Adrenal gland (tissue), 9 donors: ENCODE measurements at regions not wholly inside any gene's neighbourhood (a gene's known extent, or its start where the extent isn't known, plus 50 kb on each side); places are given as distances from the start of the nearest gene placed in this dataset.

Source experiments
- DNase-seq, 7 donors: peaks; one replicate each; pipeline ENCODE4 v3.0.0-alpha.2; 2019 to 2020
- H3K27ac ChIP-seq, 5 donors: fragments of 200-600 bp; sonication (generic) in 4 of 5; 1 replicate in 3 of 5; 2 replicates in 2 of 5; pipeline versions ENCODE4 v1.5.1 to v1.8.0; 2016 to 2020; ENCODE audit warnings: mild to moderate bottlenecking in 1 of 5
- H3K27me3 ChIP-seq: fragments of 200-600 bp; 2 replicates; pipeline ENCODE4 v1.8.0; 2021
- H3K36me3 ChIP-seq, 2 donors: fragments of 200-600 bp; replicated peaks in 1 of 2; 1 replicate in 1 of 2; 2 replicates in 1 of 2; pipeline versions ENCODE4 v1.5.1 to v1.8.0; 2018 to 2022
- H3K4me1 ChIP-seq, 2 donors: fragments of 200-600 bp; replicated peaks in 1 of 2; 1 replicate in 1 of 2; 2 replicates in 1 of 2; pipeline versions ENCODE4 v1.5.1 to v1.8.0; 2018 to 2021
- H3K4me3 ChIP-seq, 4 donors: fragments of 200-600 bp; sonication (generic) in 3 of 4; one replicate each; pipeline ENCODE4 v1.5.1; 2016 to 2018
- H3K9me3 ChIP-seq, 3 donors: fragments of 200-600 bp; sonication (generic) in 1 of 3; replicated peaks in 1 of 3; 1 replicate in 2 of 3; 2 replicates in 1 of 3; pipeline versions ENCODE4 v1.5.1 to v1.8.0; 2016 to 2021
- POLR2A ChIP-seq, 2 donors: fragments of 450-650 bp; IDR thresholded peaks; one replicate each; pipeline ENCODE4 v1.6.1; 2017; ENCODE audit warnings: antibody characterized with exemption in 2 of 2, mild to moderate bottlenecking in 2 of 2, moderate library complexity in 1 of 2
- WGBS, 4 donors: extraction: QIAGEN DNeasy Blood & Tissue Kit in 2 of 4; methylation state at CpG; one replicate each; pipeline versions ENCODE4 v1.1.5 to v1.1.7; 2013 to 2017; 5-methylcytosine and 5-hydroxymethylcytosine counted together
- intact Hi-C, 2 donors: fragments of 100-400 bp; cut with DNase I; formaldehyde crosslinking; loops; one replicate each; pipeline versions ENCODE4 v1.14.1 to v1.15.0; 2022 to 2023
- TF ChIP-seq, protein P1 (sequence below), 6 experiments: fragments of 450-650 bp in 4 of 6; fragments of 200-600 bp in 2 of 6; sonication (generic) in 1 of 6; IDR thresholded peaks; 1 replicate in 5 of 6; 2 replicates in 1 of 6; pipeline versions ENCODE4 v1.5.1 to v1.8.0; 2016 to 2021; ENCODE audit warnings: antibody characterized with exemption in 6 of 6, mild to moderate bottlenecking in 2 of 6, moderate library complexity in 1 of 6
- donor health status: healthy with polysubstance abuse.
- donor health status: Bipolar disorder and iron deficiency.
- donor health status: DM: yes; HTN: yes; CAD: no.
- donor health status: DM: no; HTN: no; CAD: no.
- donor health status: DM: no; HTN: no; CAD: no.

DNA sequence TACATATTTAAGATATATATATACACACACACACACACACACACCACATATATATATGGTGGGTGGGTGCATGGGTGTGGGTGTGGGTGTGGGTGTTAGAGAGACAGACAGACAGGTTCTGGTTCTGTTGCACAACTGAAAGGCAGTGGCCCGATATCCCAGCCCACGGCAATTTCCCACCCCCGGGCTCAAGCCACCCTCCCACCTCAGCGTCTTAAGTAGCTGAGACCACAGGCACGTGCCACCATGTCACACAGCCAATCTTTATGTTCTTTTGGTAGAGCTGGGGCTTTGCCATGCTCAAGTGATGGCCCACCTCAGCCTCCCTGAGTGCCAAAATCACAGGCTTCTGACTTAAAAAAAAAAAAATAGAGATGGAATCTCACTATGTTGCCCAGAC, 417.8 kb upstream of the FOXG1 start:
- no peaks in the 10 kb centered on the region for H3K4me1 ChIP-seq
- no peak for DNase-seq
- no peaks in the 10 kb centered on the region for H3K9me3 ChIP-seq
- TF ChIP-seq POLR2A (IDR thresholded peaks at IDR 0.05): no peak
- TF ChIP-seq, protein P1, sequence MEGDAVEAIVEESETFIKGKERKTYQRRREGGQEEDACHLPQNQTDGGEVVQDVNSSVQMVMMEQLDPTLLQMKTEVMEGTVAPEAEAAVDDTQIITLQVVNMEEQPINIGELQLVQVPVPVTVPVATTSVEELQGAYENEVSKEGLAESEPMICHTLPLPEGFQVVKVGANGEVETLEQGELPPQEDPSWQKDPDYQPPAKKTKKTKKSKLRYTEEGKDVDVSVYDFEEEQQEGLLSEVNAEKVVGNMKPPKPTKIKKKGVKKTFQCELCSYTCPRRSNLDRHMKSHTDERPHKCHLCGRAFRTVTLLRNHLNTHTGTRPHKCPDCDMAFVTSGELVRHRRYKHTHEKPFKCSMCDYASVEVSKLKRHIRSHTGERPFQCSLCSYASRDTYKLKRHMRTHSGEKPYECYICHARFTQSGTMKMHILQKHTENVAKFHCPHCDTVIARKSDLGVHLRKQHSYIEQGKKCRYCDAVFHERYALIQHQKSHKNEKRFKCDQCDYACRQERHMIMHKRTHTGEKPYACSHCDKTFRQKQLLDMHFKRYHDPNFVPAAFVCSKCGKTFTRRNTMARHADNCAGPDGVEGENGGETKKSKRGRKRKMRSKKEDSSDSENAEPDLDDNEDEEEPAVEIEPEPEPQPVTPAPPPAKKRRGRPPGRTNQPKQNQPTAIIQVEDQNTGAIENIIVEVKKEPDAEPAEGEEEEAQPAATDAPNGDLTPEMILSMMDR (IDR thresholded peaks at IDR 0.05): no peak
- no peak overlapping the region for H3K4me3 ChIP-seq
- no peaks in the 10 kb centered on the region for H3K27me3 ChIP-seq
- intact Hi-C loops: no loop called here
- WGBS, 4 donors: 91 to 97% (median 95%) methylated on average over 5 of the region's 5 CpGs
- no peaks in the 10 kb centered on the region for H3K36me3 ChIP-seq
- no peak overlapping the region for H3K27ac ChIP-seq

DNA sequence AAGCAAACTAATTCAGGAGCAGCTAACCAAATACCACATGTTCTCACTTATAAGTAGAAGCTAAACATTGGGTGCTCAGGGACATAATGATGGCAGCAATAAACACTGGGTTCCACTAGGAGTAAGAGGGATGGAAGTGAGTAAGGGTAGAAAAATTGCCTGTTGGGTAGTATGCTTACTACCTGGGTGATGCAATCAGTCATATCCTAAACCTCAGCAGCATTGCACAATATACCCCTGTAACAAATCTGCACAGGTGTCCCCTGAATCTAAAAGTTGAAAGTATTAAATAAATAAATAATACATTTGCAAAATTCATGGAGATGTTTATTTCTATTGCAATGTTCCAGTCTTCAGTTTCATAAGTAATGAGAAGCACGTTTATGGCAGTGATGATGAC, 409.8 kb upstream of the FOXG1 start:
- Histone ChIP-seq H3K4me1 (no peaks in the 10 kb centered on the region), H3K36me3 (no peaks in the 10 kb centered on the region), H3K27ac (no peak overlapping the region), H3K27me3 (no peaks in the 10 kb centered on the region), H3K4me3 (no peak overlapping the region), H3K9me3 (peaks cover 0 to 6% (median 0%) of the 10 kb centered on the region in 3 donors)
- intact Hi-C loops: no loop called here
- DNase-seq: no peak
- WGBS, 4 donors: 43 to 69% (median 58%) methylated on average over 1 of the region's 1 CpG
- no peak for TF ChIP-seq POLR2A (IDR thresholded peaks at IDR 0.05)
- TF ChIP-seq, protein P1 (IDR thresholded peaks at IDR 0.05): no peak

GRCh38 chr14:28361486-28361885, 405.1 kb upstream of the FOXG1 start:
- intact Hi-C loops: no loop called here
- no peak overlapping the region for H3K27ac ChIP-seq
- H3K4me1 ChIP-seq: no peaks in the 10 kb centered on the region
- 66 to 83% (median 77%) methylated on average over 1 of the region's 1 CpG for WGBS, 4 donors
- TF ChIP-seq, protein P1 (IDR thresholded peaks at IDR 0.05): no peak
- TF ChIP-seq POLR2A (IDR thresholded peaks at IDR 0.05): no peak
- H3K27me3 ChIP-seq: no peaks in the 10 kb centered on the region
- H3K9me3 ChIP-seq: peaks cover 0 to 6% (median 0%) of the 10 kb centered on the region in 3 donors
- H3K4me3 ChIP-seq: no peak overlapping the region
- H3K36me3 ChIP-seq: no peaks in the 10 kb centered on the region
- no peak for DNase-seq

DNA sequence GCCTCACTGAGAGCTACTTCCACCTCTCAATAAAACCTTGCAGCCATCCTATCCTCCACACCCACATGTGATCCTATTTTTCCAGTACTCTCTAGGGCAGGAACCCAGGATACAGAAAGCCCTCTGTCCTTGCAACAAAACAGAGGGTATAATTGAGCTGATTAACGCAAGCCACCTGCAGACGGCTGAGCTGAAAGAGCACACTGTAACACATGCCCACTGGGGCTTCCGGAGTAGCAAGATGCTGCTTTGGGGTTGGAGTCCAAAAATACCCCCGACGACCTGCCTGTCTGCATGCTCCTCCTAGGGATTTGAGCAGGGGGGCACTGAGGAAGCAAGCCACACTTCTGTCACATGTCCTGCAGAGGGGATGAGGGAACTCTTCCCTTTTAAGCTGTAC, 401.1 kb upstream of the FOXG1 start:
- no peaks in the 10 kb centered on the region for H3K4me1 ChIP-seq
- H3K27me3 ChIP-seq: no peaks in the 10 kb centered on the region
- no peak overlapping the region for H3K4me3 ChIP-seq
- no peaks in the 10 kb centered on the region for H3K36me3 ChIP-seq
- TF ChIP-seq POLR2A (IDR thresholded peaks at IDR 0.05): no peak
- TF ChIP-seq, protein P1 (IDR thresholded peaks at IDR 0.05): no peak
- WGBS, 4 donors: 78 to 87% (median 79%) methylated on average over 5 of the region's 5 CpGs
- no peak overlapping the region for H3K27ac ChIP-seq
- peaks cover 0 to 6% (median 0%) of the 10 kb centered on the region in 3 donors for H3K9me3 ChIP-seq
- no peak for DNase-seq
- intact Hi-C loops: no loop called here
